IPS-20b (cell line): ENCODE measurements at regions not wholly inside any gene's neighbourhood (a gene's known extent, or its start where the extent isn't known, plus 50 kb on each side); places are given as distances from the start of the nearest gene placed in this dataset.

Experiments used
- H3K27ac ChIP-seq: one replicate; pipeline ENCODE4 v1.5.1; 2013; ENCODE audit warnings: low read length
- H3K27me3 ChIP-seq: 2 replicates; pipeline ENCODE4 v1.6.1; 2013; ENCODE audit warnings: mild to moderate bottlenecking, low read length, inconsistent platforms; ENCODE audit not compliant: insufficient read depth
- H3K36me3 ChIP-seq: 2 replicates; pipeline ENCODE4 v1.6.1; 2013; ENCODE audit warnings: low read depth, mild to moderate bottlenecking, inconsistent platforms, low read length, moderate library complexity; ENCODE audit not compliant: insufficient read depth
- H3K4me1 ChIP-seq: 2 replicates; pipeline ENCODE4 v1.6.1; 2013; ENCODE audit warnings: mild to moderate bottlenecking, control low read depth, inconsistent platforms, low read length, moderate library complexity; ENCODE audit not compliant: insufficient read depth
- H3K4me3 ChIP-seq: 2 replicates; pipeline ENCODE4 v1.5.1; 2013; ENCODE audit warnings: mild to moderate bottlenecking, low read length, inconsistent platforms
- H3K9ac ChIP-seq: 2 replicates; pipeline ENCODE4 v1.6.1; 2013; ENCODE audit warnings: low read depth, mild to moderate bottlenecking, inconsistent platforms, low read length, moderate library complexity
- H3K9me3 ChIP-seq: 2 replicates; pipeline ENCODE4 v1.6.1; 2013; ENCODE audit warnings: mild to moderate bottlenecking, low read depth, low read length, inconsistent platforms; ENCODE audit not compliant: insufficient read depth

DNA sequence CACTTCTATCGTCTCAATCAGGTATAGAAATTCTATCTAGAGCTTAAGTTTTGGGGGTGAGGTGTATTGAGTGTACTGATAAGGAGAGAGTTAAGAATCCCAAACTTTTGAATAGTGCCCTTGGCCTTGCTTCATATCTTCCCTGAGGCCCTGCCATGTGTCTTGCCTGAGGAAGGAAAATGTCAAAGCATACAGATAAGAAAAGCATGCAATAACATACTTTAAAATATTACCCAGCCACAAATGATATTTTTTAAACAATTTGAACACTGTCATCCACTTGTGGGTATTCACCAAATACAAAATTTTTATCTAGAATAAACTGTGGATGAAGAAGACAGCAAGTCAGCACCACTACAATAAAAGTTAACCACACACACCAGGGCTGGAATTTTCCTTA, 631.0 kb upstream of the ALCAM start:
- Histone ChIP-seq H3K9ac (no peak overlapping the region), H3K4me3 (no peak overlapping the region), H3K27ac (no peak overlapping the region), H3K4me1 (no peaks in the 10 kb centered on the region), H3K27me3 (no peaks in the 10 kb centered on the region), H3K9me3 (no peaks in the 10 kb centered on the region), H3K36me3 (no peaks in the 10 kb centered on the region)

DNA sequence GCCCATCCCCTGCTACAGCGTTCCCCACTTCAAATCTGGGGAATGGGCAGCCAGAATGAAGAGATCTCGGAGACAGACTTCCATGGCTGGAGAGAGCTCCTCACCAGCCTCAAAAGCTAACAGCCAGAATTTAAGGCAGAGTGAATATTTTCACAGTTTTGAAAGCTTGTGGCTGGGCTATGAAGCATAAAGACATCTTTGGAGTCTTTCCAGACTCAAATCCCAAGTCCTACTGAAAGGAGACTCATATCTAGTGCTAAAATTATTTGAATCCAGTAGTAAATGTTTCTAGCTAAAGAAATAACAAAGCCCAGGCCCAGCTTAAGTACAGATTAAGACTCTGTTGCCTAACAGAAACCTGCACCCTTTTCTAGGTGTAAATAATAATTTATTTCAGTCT, 628.4 kb upstream of the ALCAM start:
- Histone ChIP-seq H3K9ac (no peak overlapping the region), H3K36me3 (no peaks in the 10 kb centered on the region), H3K27ac (no peak overlapping the region), H3K27me3 (no peaks in the 10 kb centered on the region), H3K4me3 (no peak overlapping the region), H3K4me1 (no peaks in the 10 kb centered on the region), H3K9me3 (no peaks in the 10 kb centered on the region)

DNA sequence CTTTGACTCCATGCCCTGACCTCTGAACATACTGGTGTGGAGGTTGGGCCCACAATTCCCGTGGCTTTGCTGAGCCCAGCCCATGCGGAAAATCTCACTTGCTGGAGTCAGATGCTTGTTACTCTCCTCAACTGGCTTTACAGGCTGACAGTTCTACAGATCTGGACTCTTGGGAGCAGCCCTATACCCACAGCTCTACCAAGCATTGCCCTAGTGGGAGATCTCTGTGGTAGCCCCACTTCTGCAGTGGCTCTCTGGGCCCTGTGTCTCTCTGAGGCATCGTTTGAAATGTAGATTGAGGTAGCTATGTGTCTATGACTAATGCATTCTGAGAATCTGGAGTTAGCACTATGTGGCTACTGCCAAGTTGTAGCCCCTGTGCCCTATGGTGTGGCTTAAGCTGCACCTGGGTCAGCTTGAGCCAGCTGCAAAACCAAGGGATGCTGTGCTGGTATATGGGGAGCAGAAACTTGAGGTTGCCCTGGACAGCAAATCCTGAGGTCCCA, 625.8 kb upstream of the ALCAM start:
- H3K4me3 ChIP-seq = no peak overlapping the region
- H3K27me3 ChIP-seq = no peaks in the 10 kb centered on the region
- no peak overlapping the region for H3K9ac ChIP-seq
- H3K9me3 ChIP-seq = no peaks in the 10 kb centered on the region
- no peaks in the 10 kb centered on the region for H3K4me1 ChIP-seq
- no peak overlapping the region for H3K27ac ChIP-seq
- H3K36me3 ChIP-seq = no peaks in the 10 kb centered on the region

GRCh38 chr3:104742044-104742443, 624.7 kb upstream of the ALCAM start:
- no peak overlapping the region for H3K4me3 ChIP-seq
- no peaks in the 10 kb centered on the region for H3K27me3 ChIP-seq
- H3K9me3 ChIP-seq = no peaks in the 10 kb centered on the region
- no peak overlapping the region for H3K27ac ChIP-seq
- no peaks in the 10 kb centered on the region for H3K4me1 ChIP-seq
- H3K9ac ChIP-seq = no peak overlapping the region
- H3K36me3 ChIP-seq = no peaks in the 10 kb centered on the region

GRCh38 chr3:104745313-104745712, 621.4 kb upstream of the ALCAM start:
- Histone ChIP-seq H3K9ac (no peak overlapping the region), H3K27me3 (no peaks in the 10 kb centered on the region), H3K4me1 (no peaks in the 10 kb centered on the region), H3K9me3 (no peaks in the 10 kb centered on the region), H3K4me3 (no peak overlapping the region), H3K36me3 (no peaks in the 10 kb centered on the region), H3K27ac (no peak overlapping the region)

DNA sequence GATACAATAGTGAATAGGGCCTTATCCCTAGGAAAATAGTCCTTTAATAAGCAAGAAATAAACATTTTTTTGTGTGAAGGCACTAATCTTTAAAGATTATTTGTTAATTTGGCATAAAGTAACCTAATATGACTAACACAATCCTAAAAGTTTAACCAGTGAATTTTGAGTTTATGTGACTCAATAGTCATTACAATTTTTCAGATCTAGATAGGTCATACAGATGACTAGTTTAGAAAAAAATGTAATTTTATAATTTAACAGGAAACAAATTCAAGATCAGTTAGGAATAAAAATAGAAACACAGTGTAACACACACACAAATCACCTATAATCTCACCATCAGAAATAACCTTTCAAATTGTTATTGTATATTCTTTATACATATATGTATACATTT, 620.7 kb upstream of the ALCAM start:
- H3K9ac ChIP-seq = no peak overlapping the region
- H3K27ac ChIP-seq = no peak overlapping the region
- H3K36me3 ChIP-seq = no peaks in the 10 kb centered on the region
- H3K4me3 ChIP-seq = no peak overlapping the region
- no peaks in the 10 kb centered on the region for H3K27me3 ChIP-seq
- no peaks in the 10 kb centered on the region for H3K9me3 ChIP-seq
- no peaks in the 10 kb centered on the region for H3K4me1 ChIP-seq

- Histone ChIP-seq H3K27ac (no peak overlapping the region), H3K27me3 (no peaks in the 10 kb centered on the region)
Measured at GRCh38 chr3:104750581-104750980, 616.1 kb upstream of the ALCAM start.

GRCh38 chr3:104755791-104756190, 610.9 kb upstream of the ALCAM start:
- H3K4me3 ChIP-seq = no peak overlapping the region
- H3K36me3 ChIP-seq = no peaks in the 10 kb centered on the region
- H3K4me1 ChIP-seq = no peaks in the 10 kb centered on the region
- H3K27ac ChIP-seq = no peak overlapping the region
- no peak overlapping the region for H3K9ac ChIP-seq
- no peaks in the 10 kb centered on the region for H3K9me3 ChIP-seq
- H3K27me3 ChIP-seq = no peaks in the 10 kb centered on the region

More at GRCh38 chr3:104750581-104750980, 616.1 kb upstream of the ALCAM start:
- no peak overlapping the region for H3K9ac ChIP-seq
- H3K9me3 ChIP-seq = no peaks in the 10 kb centered on the region
- H3K36me3 ChIP-seq = no peaks in the 10 kb centered on the region
- H3K4me3 ChIP-seq = no peak overlapping the region
- H3K4me1 ChIP-seq = no peaks in the 10 kb centered on the region

- H3K4me3 ChIP-seq = no peak overlapping the region
- no peaks in the 10 kb centered on the region for H3K36me3 ChIP-seq
- no peak overlapping the region for H3K9ac ChIP-seq
- no peaks in the 10 kb centered on the region for H3K27me3 ChIP-seq
- H3K27ac ChIP-seq = no peak overlapping the region
- H3K9me3 ChIP-seq = no peaks in the 10 kb centered on the region
- H3K4me1 ChIP-seq = no peaks in the 10 kb centered on the region
Measured at GRCh38 chr3:104763007-104763406, 603.7 kb upstream of the ALCAM start.

DNA sequence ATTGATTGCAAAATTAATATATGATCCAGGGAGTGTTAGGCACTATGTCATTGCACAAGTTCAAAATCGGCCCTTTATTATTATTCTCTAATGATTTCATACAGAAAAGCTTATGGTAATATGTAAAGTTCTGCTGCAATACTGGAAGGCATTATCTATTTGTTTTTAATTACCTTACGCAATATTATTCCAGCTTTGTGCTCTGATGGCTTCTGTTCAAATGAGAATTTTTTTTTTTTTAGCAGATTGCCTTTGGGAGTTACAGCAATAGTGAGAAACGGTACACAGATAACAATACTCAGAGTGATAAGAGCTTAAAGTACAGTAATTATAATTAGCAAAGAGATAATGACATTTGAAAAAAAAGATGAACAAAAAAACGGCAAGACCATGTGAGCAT, 602.2 kb upstream of the ALCAM start:
- Histone ChIP-seq H3K27me3 (no peaks in the 10 kb centered on the region), H3K9me3 (no peaks in the 10 kb centered on the region), H3K4me1 (no peaks in the 10 kb centered on the region), H3K27ac (no peak overlapping the region), H3K4me3 (no peak overlapping the region), H3K36me3 (no peaks in the 10 kb centered on the region), H3K9ac (no peak overlapping the region)

GRCh38 chr3:104768886-104769285, 597.8 kb upstream of the ALCAM start:
- no peak overlapping the region for H3K4me3 ChIP-seq
- no peaks in the 10 kb centered on the region for H3K4me1 ChIP-seq
- no peak overlapping the region for H3K27ac ChIP-seq
- H3K27me3 ChIP-seq = no peaks in the 10 kb centered on the region
- no peaks in the 10 kb centered on the region for H3K36me3 ChIP-seq
- H3K9ac ChIP-seq = no peak overlapping the region
- no peaks in the 10 kb centered on the region for H3K9me3 ChIP-seq

DNA sequence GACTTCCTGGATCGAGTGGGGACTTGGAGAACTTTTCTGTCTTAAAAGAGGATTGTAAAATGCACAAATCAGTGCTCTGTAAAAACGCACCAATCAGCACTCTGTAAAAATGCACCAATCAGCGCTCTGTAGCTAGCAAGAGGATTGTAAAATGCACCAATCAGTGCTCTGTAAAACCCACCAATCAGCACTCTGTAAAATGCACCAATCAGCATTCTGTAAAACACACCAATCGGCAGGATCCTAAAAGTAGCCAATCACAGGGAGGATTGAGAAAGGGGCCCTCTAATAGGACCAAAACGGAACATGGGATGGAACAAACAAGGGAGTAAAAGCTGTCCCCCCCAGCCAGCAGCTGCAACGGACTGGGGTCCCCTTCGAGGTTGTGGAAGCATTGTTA, 587.4 kb upstream of the ALCAM start:
- Histone ChIP-seq H3K9me3 (no peaks in the 10 kb centered on the region), H3K27ac (no peak overlapping the region), H3K36me3 (no peaks in the 10 kb centered on the region), H3K27me3 (no peaks in the 10 kb centered on the region), H3K4me3 (no peak overlapping the region), H3K9ac (no peak overlapping the region), H3K4me1 (no peaks in the 10 kb centered on the region)

DNA sequence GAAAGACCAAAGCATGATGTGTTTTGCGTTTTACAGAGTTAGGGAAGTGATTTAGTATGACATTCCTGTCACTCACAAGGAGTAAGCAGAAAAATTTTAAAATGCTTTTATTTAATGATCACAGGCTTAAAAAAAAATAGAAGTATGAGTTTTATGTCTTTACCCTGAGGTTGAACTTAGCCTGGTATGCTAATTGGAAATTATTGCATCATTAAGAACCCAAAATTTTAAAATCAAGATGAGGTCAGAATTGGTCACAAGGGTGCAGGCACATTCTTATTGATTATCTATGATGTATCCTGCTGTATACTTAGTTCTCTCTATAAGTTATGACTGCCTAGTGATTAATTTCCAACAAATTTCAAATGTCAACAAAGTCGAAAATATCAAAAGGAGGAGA, 585.6 kb upstream of the ALCAM start:
- Histone ChIP-seq H3K36me3 (no peaks in the 10 kb centered on the region), H3K27ac (no peak overlapping the region), H3K4me1 (no peaks in the 10 kb centered on the region), H3K27me3 (no peaks in the 10 kb centered on the region), H3K9me3 (no peaks in the 10 kb centered on the region), H3K9ac (no peak overlapping the region), H3K4me3 (no peak overlapping the region)
